ENCODE measurements at regions not wholly inside any gene's neighbourhood (a gene's known extent, or its start where the extent isn't known, plus 50 kb on each side); places are given as distances from the start of the nearest gene placed in this dataset.

DNA sequence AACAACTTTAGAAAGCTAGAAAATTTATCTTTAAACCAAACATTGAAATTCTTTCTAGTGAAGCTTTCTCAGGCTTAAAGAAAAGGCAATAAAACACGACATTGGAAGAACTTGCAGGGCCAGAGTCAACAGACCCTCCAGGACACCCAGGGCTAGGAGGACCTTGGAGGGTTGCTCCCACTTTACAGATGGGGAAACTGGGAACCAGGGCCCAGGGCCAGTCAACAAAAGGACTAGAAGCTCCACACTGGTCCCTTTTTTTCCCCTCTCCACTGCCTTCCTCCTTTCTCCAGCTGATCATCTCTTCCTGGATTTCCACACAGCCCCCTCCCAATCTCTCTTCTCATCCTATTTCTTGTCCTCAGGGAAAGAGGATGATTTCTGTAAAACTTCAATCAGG, 307.7 kb upstream of the CDH5 start (continued):
- no peak for TF ChIP-seq ZNF44 (CRISPR knock-in tag; IDR thresholded peaks at IDR 0.05)
- TF ChIP-seq, protein P1, sequence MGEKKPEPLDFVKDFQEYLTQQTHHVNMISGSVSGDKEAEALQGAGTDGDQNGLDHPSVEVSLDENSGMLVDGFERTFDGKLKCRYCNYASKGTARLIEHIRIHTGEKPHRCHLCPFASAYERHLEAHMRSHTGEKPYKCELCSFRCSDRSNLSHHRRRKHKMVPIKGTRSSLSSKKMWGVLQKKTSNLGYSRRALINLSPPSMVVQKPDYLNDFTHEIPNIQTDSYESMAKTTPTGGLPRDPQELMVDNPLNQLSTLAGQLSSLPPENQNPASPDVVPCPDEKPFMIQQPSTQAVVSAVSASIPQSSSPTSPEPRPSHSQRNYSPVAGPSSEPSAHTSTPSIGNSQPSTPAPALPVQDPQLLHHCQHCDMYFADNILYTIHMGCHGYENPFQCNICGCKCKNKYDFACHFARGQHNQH (CRISPR knock-in tag; IDR thresholded peaks at IDR 0.05): no peak
- no peak for TF ChIP-seq RFXANK (CRISPR knock-in tag; IDR thresholded peaks at IDR 0.05)
- TF ChIP-seq ATRX (CRISPR knock-in tag; IDR thresholded peaks at IDR 0.05; ENCODE audit: borderline replicate concordance): no peak
- TF ChIP-seq POGZ (CRISPR knock-in tag; IDR thresholded peaks at IDR 0.05): no peak

DNA sequence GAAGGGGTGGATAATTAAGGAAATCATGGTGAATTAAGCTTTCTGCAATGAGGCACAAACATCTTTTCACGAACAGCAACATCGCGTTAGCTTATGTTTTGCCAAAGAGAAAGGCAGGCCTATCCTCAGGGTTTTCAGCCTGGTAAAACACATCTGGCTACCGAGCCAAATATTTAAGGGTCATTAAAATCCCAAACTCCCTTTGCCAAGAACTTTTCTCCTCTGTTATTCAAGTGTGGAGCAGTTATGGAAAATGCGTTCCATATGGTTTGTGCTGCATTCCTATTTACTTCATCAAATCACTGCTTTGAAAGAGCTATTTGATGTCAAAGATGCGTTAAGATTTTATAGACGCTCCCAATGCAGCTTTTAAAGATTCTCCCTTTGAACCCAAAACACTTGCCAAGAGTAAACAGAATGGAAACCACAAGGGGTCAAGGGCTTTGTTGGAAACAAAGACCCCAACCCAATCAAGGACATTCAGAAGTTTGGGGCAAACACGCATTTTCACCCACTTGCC, 308.3 kb upstream of the CDH5 start:
- Histone ChIP-seq H3K79me2 (ENCODE audit: insufficient read depth, low read length) (no peaks in the 10 kb centered on the region), H2AFZ (ENCODE audit: low read length) (no peak overlapping the region), H3K9ac (ENCODE audit: insufficient read depth, low read depth, low read length) (no peak overlapping the region), H4K20me1 (ENCODE audit: insufficient read depth, low read length) (no peaks in the 10 kb centered on the region), H3K27me3 (ENCODE audit: control insufficient read depth in 1 of 2, insufficient read depth in 2 of 2, low read length in 2 of 2) (peaks cover 0 to 25% of the 10 kb centered on the region in 2 experiments; a peak in 2 of 5 replicates), H3K9me3 (ENCODE audit: low read length) (no peaks in the 10 kb centered on the region), H3K27ac (ENCODE audit: extremely low read length, insufficient read depth, low read length) (no peak overlapping the region), H3K4me1 (ENCODE audit: insufficient read depth, low read length) (no peaks in the 10 kb centered on the region), H3K36me3 (replicated peaks in 1 of 2; ENCODE audit: control insufficient read depth in 1 of 2, insufficient read depth in 2 of 2, low read length in 2 of 2) (no peaks in the 10 kb centered on the region), H3K4me2 (ENCODE audit: low read depth, low read length) (no peak overlapping the region), H3K4me3 (replicated peaks in 1 of 3; ENCODE audit: insufficient read depth in 1 of 3, low read depth in 2 of 3, low read length in 3 of 3) (no peak overlapping the region)
- 56% methylated on average over 8 of the region's 8 CpGs for WGBS (ENCODE audit: low lambda C conversion rate)
- ATAC-seq: no peak
- DNase-seq (ENCODE audit: low spot score): no peak
- FAIRE-seq: no peak
- in situ Hi-C loops (cut with HindIII; ENCODE audit: extremely low pct_ligation_motif_present, low pct_unique_long_range_greater_than_20kb) (no loop called here), intact Hi-C loops (cut with micrococcal nuclease; ENCODE audit: unreplicated experiment) (no loop called here)
- BruUV-seq (replicated peaks): no TSS peak
- CTCF ChIA-PET (ENCODE audit: low intra/inter-chr PET ratio, low total read pairs): no interaction called here
- POLR2A ChIA-PET: no interaction called here
- TF ChIP-seq, protein P2, sequence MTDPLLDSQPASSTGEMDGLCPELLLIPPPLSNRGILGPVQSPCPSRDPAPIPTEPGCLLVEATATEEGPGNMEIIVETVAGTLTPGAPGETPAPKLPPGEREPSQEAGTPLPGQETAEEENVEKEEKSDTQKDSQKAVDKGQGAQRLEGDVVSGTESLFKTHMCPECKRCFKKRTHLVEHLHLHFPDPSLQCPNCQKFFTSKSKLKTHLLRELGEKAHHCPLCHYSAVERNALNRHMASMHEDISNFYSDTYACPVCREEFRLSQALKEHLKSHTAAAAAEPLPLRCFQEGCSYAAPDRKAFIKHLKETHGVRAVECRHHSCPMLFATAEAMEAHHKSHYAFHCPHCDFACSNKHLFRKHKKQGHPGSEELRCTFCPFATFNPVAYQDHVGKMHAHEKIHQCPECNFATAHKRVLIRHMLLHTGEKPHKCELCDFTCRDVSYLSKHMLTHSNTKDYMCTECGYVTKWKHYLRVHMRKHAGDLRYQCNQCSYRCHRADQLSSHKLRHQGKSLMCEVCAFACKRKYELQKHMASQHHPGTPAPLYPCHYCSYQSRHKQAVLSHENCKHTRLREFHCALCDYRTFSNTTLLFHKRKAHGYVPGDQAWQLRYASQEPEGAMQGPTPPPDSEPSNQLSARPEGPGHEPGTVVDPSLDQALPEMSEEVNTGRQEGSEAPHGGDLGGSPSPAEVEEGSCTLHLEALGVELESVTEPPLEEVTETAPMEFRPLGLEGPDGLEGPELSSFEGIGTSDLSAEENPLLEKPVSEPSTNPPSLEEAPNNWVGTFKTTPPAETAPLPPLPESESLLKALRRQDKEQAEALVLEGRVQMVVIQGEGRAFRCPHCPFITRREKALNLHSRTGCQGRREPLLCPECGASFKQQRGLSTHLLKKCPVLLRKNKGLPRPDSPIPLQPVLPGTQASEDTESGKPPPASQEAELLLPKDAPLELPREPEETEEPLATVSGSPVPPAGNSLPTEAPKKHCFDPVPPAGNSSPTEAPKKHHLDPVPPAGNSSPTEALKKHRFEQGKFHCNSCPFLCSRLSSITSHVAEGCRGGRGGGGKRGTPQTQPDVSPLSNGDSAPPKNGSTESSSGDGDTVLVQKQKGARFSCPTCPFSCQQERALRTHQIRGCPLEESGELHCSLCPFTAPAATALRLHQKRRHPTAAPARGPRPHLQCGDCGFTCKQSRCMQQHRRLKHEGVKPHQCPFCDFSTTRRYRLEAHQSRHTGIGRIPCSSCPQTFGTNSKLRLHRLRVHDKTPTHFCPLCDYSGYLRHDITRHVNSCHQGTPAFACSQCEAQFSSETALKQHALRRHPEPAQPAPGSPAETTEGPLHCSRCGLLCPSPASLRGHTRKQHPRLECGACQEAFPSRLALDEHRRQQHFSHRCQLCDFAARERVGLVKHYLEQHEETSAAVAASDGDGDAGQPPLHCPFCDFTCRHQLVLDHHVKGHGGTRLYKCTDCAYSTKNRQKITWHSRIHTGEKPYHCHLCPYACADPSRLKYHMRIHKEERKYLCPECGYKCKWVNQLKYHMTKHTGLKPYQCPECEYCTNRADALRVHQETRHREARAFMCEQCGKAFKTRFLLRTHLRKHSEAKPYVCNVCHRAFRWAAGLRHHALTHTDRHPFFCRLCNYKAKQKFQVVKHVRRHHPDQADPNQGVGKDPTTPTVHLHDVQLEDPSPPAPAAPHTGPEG (CRISPR knock-in tag; IDR thresholded peaks at IDR 0.05): no peak
- TF ChIP-seq KDM3A (CRISPR knock-in tag; IDR thresholded peaks at IDR 0.05; ENCODE audit: low read depth) (no peak), RBM22 (optimal IDR thresholded peaks at IDR 0.05; ENCODE audit: low read length) (no peak)
